HG03097 (cell line): ENCODE measurements at regions not wholly inside any gene's neighbourhood (a gene's known extent, or its start where the extent isn't known, plus 50 kb on each side); places are given as distances from the start of the nearest gene placed in this dataset.
A peak's percentile ranks its signal among the peaks of the same experiment; 100 is the strongest.
"Not testable (repeated sequence)": the region's sequence is repeated elsewhere in the genome, so short reads cannot be mapped to it uniquely, and the experiment has no call there.

Experiments used
- ATAC-seq: cut with Tn5 transposase; IDR thresholded peaks from one replicate; pipeline ENCODE4 v1.9.1; 2021; ENCODE audit not compliant: unreplicated experiment, low FRiP score

DNA sequence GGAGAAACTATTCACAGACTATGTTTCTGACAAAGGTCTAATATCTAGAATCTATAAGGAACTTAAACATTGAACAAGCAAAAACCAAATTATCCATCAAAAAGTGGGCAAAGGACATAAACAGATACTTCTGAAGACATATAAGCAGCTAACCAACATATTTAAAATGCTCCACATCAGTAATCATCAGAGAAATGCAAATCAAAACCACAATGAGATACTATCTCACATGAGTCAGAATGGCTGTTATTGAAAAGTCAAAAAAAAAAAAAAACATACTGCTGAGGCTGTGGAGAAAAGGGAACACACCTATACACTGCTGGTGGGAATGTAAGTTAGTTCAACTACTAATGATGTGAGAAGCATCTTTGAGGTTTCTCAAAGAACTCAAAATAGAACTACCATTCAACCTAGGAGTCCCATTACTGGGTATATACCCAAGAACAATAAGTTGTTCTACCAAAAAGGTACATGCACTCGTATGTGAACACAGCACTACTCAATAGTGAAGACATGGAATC is 220.4 kb upstream of the TFPI start:
- peak; percentile 57 for ATAC-seq

DNA sequence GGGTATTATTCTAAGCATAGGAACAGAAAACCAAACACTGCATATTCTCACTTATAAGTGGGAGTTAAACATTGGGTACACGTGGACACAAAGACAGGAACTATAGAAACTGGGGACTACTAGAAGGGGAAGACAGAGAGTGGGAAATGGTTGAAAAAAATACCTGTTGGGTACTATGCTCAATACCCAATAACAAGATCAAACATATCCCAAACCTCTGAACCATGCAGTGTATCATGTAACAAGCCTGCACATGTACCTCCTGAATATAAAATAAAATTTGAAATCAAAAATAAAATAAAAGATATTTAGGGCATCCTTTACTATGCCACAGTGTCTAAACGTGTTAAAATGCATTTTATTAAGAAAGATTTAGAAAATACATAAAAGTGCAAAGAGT is 221.0 kb upstream of the TFPI start:
- peak; percentile 10 for ATAC-seq

DNA sequence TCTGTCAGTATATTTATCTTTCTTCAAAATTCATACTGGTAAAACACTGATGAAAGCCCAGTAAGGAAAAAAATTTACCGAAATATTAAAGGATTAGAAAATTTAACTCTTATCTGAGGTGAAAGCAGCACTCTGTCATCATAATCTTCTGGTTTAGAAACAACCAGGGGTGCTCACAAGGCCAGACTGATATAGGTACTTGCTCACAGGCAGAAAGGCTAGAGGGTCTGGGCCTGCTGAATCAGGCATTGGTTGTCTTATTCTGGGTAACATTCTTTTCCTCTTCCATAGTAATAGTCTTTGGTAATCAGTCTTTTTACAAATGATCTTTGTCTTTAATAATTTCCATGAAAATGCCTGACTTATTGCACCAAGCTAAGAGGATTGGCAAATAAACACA is 221.4 kb upstream of the TFPI start:
- no peak for ATAC-seq

DNA sequence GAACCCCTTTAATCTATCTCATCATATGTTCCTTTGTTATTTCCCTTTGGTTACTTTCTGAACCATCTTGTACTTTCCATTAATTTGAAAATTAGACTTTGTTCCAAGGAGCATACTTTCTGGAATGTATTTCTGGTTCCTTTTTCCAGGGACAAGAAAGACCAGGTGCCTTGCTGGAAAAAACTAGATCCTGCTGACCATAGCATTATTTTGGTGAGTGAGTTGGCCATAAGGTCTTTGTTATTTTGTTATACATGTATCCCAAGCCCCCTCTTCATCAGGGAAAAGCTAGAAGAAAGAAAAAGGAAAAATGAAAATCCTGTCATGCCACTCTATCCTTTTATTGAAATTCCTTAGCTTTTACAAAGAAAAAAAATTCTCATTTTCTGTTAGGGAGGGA is 228.1 kb upstream of the TFPI start:
- no peak for ATAC-seq

DNA sequence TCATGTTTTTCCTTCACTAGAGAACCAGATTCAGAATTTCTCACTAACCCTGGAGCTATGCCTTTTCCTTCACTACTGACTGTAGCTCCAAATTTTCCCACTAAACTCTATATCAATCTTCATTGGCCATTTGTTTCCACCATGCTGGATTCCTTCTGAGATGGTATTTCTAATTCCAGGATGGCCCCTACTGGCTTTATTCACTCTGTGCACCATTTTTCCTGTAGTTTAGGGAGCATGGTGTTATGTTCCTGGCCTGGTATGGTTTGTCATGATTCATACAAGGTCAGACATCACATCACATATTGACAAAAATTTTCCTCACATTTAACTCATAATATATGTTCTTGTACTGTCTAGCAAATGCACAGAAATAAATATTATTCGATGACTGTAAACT is 229.2 kb upstream of the TFPI start:
- no peak for ATAC-seq

DNA sequence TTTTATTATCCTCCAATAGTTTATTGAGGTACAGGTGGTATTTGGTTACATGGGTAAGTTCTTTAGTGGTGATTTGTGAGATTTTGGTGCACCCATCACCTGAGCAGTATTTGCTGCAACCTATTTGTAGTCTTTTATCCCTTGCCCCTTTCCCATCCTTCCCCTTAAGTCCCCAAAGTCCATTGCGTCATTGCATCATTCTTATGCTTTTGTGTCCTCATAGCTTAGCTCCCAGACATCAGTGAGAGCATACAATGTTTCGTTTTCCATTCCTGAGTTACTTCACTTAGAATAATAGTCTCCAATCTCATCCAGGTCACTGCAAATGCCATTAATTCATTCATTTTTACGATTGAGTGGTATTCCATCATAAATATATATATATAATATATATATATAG is 229.9 kb upstream of the TFPI start:
- not testable (repeated sequence) for ATAC-seq

DNA sequence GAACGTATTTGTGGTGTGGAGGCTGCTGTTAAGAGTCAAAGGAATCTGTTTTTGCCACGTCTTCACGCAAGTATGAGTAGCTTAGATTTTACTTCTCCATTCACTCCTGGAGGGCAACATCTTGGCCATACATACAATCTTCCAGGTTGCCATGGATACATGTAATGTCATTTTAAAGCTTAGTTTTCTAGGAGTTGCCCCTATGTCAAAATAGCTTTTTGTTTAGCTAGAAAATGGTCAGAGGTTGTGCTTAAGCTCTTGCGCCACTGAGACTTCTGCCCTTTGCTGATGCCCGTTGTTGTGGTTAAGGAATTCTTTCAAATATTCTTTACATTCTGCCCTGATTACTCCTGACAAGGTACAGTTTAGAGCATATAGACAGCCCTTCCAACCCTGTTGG is 245.4 kb upstream of the TFPI start:
- ATAC-seq, result no peak

DNA sequence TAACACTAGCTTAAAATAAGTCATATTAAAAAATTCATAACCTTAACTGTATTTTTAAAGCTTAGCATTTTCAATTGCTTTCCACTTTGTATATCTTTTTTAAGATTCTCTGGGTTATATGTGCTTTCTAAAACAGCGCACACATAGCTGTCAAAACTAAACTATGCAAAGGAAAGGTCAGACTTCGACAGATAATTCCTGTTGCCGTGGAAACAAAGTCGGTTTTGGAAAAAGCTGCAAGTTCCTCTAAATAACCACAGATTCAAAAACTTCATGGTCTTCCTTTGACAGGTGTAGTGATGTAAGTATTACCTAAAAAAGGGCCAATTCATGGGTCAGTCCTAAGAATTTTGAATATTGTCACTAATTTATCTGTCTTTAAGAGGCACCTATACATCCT is 249.6 kb upstream of the TFPI start:
- no peak for ATAC-seq

DNA sequence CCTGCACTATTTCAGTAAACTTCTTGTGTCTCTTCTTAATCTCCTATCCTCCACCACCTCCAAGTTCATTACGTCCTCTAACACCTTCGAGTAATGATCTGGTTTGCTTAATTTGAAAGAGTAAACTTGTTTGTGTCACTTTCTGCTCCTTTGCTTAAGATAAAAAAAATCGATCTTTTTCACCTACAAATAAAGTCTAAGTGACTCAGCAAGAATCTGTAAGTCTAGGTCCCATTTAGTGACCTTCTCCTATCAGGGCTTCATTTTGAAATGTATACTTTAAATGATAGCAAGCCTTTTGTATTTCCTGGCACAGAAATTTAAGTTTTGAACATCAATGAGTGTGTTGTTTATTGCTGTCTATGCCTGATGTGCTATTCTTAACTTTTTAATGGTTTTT is 260.9 kb upstream of the TFPI start:
- ATAC-seq, result no peak

DNA sequence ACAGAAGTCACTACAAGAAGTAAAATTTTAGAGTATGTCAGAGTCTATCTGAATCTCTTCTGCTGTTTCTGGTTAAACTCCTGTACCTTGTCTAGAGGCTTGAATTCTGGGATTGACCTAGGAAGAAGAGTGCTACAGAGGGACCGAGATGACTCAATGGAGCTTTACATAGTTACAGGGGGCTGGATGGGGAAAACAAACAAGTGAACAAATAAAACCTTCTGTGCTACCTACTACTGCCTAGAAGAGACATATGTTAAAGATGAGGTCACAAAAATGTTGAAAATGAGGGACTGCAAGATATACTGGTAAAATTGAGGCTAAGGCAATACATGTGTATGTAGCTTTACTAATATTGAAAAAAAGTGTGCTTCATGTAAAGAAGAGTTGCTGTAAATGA is 265.4 kb upstream of the TFPI start:
- no peak for ATAC-seq

DNA sequence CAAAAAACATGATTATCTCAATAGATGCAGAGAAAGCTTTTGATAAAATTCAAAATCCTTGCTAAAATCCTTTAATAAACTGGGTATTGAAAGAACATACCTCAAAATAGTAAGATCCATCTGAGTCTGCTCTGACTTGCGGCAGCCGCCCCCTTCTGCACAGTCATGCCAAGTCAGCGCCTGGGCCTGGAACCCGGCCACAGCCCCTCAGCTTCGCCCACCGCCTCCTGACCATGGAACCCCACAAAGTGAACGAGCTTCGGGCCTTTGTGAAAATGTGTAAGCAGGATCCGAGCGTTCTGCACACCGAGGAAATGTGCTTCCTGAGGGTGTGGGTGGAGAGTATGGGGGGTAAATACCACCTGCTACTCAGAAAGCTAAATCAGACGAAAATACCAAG is 270.9 kb upstream of the TFPI start:
- ATAC-seq, result no peak

DNA sequence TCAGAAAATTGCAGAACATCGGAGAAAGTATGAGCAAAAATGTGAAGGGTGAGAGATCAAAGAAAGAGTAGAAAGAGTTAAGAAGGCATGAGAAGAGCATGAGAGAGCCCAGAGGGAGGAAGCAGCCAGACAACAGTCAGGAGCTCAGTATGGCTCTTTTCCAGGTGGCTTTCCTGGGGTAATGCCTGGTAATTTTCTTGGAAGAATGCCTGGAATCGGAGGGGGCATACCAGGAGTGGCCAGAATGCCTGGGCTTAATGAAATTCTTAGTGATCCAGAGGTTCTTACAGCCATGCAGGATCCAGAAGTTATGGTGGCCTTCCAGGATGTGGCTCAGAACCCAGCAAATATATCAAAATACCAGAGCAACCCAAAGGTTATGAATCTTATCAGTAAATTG is 271.8 kb upstream of the TFPI start:
- ATAC-seq, result no peak

DNA sequence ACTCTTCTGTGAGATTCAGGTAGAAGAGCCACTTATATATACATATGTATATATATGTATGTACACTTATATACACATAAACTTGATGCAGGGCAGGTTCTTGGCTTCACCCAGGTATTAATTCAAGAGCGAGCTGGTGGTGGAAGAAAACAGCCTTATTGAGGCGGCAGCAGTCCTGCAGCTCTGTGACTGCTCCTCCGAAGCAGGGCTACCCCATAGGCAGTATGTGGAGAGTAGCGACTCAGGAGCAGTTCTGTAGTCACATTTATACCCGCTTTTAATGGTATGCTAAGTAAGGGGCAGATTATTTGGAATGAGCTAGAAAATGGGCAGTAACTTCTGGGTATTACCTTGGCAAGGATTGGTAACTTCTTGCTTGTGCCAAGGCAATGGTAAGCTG is 280.6 kb upstream of the TFPI start:
- ATAC-seq, result no peak

DNA sequence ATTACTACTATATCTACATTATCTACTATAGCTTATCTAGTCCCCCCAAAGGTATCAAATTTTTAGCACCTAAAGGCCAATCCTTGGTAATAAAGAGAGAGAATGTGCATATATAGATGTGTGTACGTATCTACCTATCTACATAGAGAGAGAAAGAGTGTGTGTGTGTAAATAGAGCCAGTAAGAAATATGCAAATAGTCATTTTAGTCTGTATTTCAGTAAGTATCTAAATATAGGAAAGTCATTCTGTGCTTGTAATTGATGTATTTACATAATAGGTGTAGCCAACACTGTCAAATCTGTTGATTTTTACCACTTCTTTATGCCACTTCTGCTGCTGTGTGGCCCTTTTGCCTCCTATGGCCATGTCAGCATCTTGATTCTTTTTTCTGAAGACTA is 284.5 kb upstream of the TFPI start:
- ATAC-seq, result no peak

DNA sequence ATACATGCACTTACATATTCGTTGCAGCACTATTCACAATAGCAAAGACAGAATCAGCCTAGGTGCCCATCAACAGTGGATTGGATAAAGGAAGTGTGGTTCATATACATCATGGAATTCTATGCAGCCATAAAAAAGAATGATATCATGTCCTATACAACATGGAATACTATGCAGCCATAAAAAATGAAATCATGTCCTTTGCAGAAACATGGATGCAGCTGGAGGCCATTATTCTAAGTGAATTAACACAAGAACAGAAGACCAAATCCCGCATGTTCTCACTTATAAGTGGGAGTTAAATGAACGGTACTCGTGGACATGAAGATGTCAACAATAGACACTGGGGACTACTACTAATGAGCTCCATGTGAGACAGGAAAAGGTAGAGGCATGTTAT is 288.1 kb upstream of the TFPI start:
- no peak for ATAC-seq

DNA sequence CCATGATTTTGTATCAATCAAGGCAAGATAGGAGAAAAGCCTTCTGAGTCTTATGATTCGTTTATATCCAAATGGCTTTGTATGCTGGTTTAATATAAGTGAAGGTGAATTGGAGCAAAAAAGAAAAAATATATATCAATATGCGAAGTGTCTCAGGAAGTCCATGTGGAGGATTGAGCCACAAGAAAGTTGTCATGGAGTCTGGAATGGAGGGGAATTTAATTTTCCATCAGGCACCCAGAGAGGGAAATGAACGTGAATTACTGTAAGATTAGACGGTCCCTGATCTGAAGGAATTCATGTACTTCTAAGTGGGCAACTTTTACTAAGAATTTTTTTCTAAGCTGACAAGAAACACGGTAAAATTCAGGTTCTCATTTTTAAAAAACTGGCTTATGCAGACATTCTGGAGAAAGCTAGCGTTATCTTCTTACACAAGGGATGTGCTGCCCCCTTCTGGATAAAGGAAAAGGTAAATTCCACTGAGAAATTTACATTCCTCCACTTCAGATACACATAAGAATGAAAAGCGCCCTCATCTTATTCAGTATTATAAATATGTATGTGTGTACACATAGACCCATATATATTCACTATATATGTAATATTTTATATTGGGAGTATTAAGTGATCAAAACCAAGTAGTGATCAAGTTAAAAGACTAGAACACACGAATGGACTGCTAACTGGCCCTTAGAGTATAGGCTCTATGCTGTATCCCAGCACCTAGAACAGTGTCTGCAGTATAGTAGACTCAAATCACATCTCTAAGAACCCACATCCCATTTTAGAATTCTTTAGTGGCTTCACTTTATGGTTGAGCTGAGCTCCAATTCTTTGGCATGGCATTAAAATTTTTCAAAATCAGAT is 289.0 kb upstream of the TFPI start:
- ATAC-seq, result no peak

DNA sequence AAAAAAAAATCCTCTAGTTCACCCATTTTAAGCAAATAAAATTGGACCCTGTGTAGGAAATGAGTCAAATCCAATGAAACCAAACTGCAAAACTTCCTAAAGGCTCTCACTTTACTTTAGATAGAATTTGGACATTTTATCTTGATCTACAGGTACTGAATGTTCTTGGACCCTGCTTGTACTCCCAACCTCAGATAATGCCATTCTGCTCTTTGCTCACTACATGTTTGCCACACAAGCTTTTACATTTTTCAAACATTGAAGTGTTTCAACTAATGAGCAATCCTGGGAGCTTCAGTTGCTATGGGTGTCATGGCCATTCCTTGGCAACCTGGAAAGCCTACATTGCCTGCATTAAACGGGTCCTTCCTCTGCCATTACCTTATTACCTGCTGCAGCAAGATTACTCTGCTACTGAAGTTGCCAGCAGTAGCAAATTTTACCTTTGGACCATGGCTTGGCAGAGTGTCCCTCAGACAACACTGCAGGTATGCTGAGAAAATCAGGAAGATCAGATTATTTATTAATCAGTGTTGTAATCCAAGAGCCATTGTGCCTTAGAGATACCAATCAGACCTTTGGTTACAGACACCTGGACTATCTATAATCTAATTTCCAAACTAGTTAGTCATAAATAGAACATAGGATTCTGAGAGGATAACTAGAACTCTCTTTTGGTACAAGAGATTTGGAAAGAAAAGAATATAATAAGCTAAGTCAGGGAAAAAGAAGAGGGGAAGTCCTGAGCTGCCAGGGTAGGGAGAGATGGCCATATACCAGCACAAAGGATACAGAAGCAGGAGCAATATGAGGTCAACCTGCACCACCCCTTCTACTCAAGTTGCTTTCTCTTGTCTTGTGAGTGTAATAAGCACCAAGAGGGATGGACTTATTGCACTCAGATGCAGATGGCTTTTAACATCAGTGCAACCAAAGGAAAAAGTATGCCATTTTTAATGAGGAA is 293.3 kb upstream of the TFPI start:
- ATAC-seq, result no peak

DNA sequence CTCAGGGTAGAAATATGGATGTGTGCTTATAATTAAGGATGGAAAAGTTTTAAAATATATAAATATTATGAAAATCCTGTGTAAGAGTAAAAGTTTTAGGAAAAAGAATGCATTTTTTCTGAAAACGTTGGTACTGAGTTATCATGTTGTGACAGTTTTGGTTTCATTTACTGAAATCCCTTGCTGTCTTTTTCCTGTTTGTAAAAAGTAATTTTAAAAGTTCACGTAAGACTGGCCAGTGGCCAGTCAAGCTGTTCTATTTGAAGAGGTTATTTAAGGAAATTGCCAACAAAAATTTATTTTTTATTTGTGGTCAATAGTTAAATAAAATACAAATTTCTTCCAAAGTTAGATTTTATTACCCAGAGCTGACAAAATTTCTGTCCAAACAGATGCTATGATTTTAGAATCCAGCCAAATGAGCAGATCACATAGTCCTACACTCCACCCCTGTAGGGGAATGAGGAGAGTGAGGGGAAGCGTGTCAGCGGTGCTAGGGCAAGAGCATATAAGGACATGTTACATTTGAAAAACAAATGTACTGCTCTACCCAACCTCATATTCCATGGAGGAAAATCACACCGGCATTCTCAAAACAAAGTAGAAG is 297.8 kb upstream of the TFPI start:
- ATAC-seq, result no peak

DNA sequence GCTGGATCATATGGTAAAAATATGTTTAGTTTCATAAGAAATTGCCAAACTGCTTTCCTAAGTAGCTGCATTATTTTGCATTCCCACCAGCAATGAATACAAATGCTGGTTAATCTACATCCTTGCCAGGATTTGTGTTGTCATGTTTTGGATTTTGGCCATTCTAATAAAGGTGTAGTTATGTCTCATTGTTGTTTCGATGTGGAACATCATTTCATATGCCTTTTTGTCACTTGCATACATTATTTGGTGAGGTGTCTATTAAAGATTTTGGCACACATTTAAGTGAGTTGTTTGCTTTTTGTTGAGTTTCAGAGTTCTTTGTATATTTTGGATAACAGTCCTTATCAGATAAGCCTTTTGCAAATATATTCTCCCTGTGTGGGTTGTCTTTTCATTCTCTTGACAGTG is 299.2 kb upstream of the TFPI start:
- no peak for ATAC-seq

DNA sequence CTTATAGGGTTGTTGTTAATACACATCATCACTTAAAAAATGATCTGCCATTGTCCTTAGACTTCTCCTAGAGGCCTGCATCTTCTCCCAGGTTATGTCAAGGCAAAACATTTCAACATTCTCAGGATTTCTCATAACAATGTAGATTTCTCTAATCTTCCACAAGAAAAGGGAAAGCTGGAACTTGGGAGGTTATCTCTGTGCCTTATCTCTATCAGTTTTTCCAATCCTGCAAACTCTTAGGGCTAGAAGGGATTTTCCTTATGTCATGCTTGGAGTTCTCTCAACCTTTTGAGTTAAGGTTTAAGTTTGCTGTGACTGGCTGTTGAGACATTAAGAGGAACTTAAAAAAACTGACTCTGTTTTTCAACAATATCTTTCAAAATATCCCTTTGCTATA is 300.6 kb upstream of the TFPI start:
- no peak for ATAC-seq

DNA sequence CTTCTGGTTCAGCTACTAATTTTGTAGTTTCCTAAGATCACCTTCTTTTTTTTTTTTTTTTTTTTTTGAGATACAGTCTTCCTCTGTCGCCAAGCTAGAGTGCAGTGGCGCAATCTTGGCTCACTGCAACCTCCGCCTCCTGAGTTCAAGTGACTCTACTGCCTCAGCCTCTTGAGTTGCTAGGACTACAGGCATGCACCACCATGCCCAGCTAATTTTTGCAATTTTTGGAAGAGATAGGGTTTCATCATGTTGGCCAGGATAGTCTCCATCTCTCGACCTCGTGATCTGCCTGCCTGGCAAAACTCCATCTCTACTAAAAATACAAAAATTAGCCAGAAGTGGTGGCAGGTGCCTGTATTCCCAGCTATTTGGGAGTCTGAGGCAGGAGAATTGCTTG is 301.5 kb upstream of the TFPI start:
- no peak for ATAC-seq
